GM19468 (cell line): ENCODE measurements at regions not wholly inside any gene's neighbourhood (a gene's known extent, or its start where the extent isn't known, plus 50 kb on each side); places are given as distances from the start of the nearest gene placed in this dataset.
"Not testable (repeated sequence)": the region's sequence is repeated elsewhere in the genome, so short reads cannot be mapped to it uniquely, and the experiment has no call there.

Experiments used
- ATAC-seq: cut with Tn5 transposase; IDR thresholded peaks from one replicate; pipeline ENCODE4 v1.9.1; 2021; ENCODE audit warnings: mild to moderate bottlenecking, moderate library complexity, moderate number of reproducible peaks; ENCODE audit not compliant: unreplicated experiment; ENCODE audit errors: extremely low read depth

- no peak for ATAC-seq
These were observed 50.9 kb upstream of the WARS2 start for GRCh38 chr1:119191325-119191724.

- no peak for ATAC-seq
These were observed 63.9 kb upstream of the WARS2 start for GRCh38 chr1:119204197-119204960.

- ATAC-seq, result no peak
These were observed 64.5 kb upstream of the WARS2 start for GRCh38 chr1:119204961-119205357.

- no peak for ATAC-seq
These were observed 68.6 kb upstream of the WARS2 start for GRCh38 chr1:119209061-119209460.

- ATAC-seq, result no peak
These were observed 69.3 kb upstream of the WARS2 start for GRCh38 chr1:119209596-119210295.

- no peak for ATAC-seq
These were observed 69.8 kb upstream of the WARS2 start for GRCh38 chr1:119210296-119210649.

- ATAC-seq, result not testable (repeated sequence)
These were observed 72.8 kb upstream of the WARS2 start for GRCh38 chr1:119213213-119213612.

- not testable (repeated sequence) for ATAC-seq
These were observed 74.5 kb upstream of the WARS2 start for GRCh38 chr1:119214961-119215360.

GRCh38 chr1:119217309-119217828, 76.9 kb upstream of the WARS2 start:
- no peak for ATAC-seq

- no peak for ATAC-seq
These were observed 79.3 kb upstream of the WARS2 start for GRCh38 chr1:119219711-119220110.

- ATAC-seq, result no peak
These were observed 80.5 kb upstream of the WARS2 start for GRCh38 chr1:119220991-119221390.

GRCh38 chr1:119222271-119222670, 81.8 kb upstream of the WARS2 start:
- no peak for ATAC-seq

- no peak for ATAC-seq
These were observed 84.8 kb upstream of the WARS2 start for GRCh38 chr1:119225265-119225664.

GRCh38 chr1:119225831-119226230, 85.4 kb upstream of the WARS2 start:
- ATAC-seq, result no peak

- no peak for ATAC-seq
These were observed 85.9 kb upstream of the WARS2 start for GRCh38 chr1:119226321-119226720.

- ATAC-seq, result no peak
These were observed 86.5 kb upstream of the WARS2 start for GRCh38 chr1:119226913-119227312.

- ATAC-seq, result no peak
These were observed 87.0 kb upstream of the WARS2 start for GRCh38 chr1:119227456-119227855.

- no peak for ATAC-seq
These were observed 88.1 kb upstream of the WARS2 start for GRCh38 chr1:119228335-119229080.

- ATAC-seq, result no peak
These were observed 94.7 kb upstream of the WARS2 start for GRCh38 chr1:119235120-119235519.

- no peak for ATAC-seq
These were observed 105.4 kb upstream of the WARS2 start for GRCh38 chr1:119245881-119246280.

GRCh38 chr1:119249283-119249682, 108.8 kb upstream of the WARS2 start:
- no peak for ATAC-seq
